Panc1 (cell line): ENCODE measurements at regions not wholly inside any gene's neighbourhood (a gene's known extent, or its start where the extent isn't known, plus 50 kb on each side); places are given as distances from the start of the nearest gene placed in this dataset.

Source experiments
- ATAC-seq: fragments of 200-7000 bp; cut with Tn5 transposase; 2 replicates; pipeline ENCODE4 v1.9.1; 2020; ENCODE audit warnings: mild to moderate bottlenecking, moderate library complexity
- BruUV-seq: library from RNA; stranded (reverse); fragments of 400-500 nt; replicated peaks from 2 replicates; lab custom pipeline; 2021; lab: Mats Ljungman, UMichigan
- CTCF ChIA-PET: fragments of 300-600 bp; sonication (Branson Sonifier 250); formaldehyde crosslinking; loops from one replicate; lab custom pipeline; 2022; ENCODE audit warnings: antibody characterized with exemption; lab: Charles Lee
- POLR2A ChIA-PET: fragments of 300-600 bp; sonication (Branson Sonifier 250); formaldehyde crosslinking; loops from one replicate; lab custom pipeline; 2022; ENCODE audit warnings: antibody characterized with exemption; lab: Charles Lee
- DNase-seq: peaks from one replicate; pipeline ENCODE4 v3.0.0-alpha.2; 2010; ENCODE audit warnings: low read depth, low spot score
- H3K27ac ChIP-seq: 2 replicates; pipeline ENCODE4 v1.5.1; 2011; ENCODE audit warnings: mild to moderate bottlenecking, low read length, inconsistent platforms
- H3K27me3 ChIP-seq: fragments of 200-500 bp; sonication (Bioruptor generic); 2 replicates; pipeline ENCODE4 v1.6.0; 2014; ENCODE audit warnings: low read length, inconsistent platforms; ENCODE audit not compliant: control insufficient read depth, insufficient read depth
- H3K36me3 ChIP-seq: fragments of 200-500 bp; sonication (Bioruptor generic); 2 replicates; pipeline ENCODE4 v1.5.1; 2014; ENCODE audit warnings: inconsistent platforms, mild to moderate bottlenecking, low read length, moderate library complexity; ENCODE audit not compliant: control insufficient read depth, insufficient read depth
- H3K4me1 ChIP-seq: 2 replicates; pipeline ENCODE4 v1.5.1; 2011; ENCODE audit warnings: inconsistent platforms, mild to moderate bottlenecking, low read length, moderate library complexity; ENCODE audit not compliant: control insufficient read depth, insufficient read depth
- H3K4me3 ChIP-seq, 2 experiments: 2 replicates each; pipeline ENCODE4 v1.5.1; 2011 to 2012; ENCODE audit warnings: low read depth in 2 of 2, low read length in 2 of 2, mild to moderate bottlenecking in 2 of 2, inconsistent platforms in 1 of 2, moderate library complexity in 1 of 2
- H3K9me3 ChIP-seq: fragments of 200-500 bp; sonication (Bioruptor generic); 2 replicates; pipeline ENCODE4 v1.5.1; 2014; ENCODE audit warnings: low read depth, mild to moderate bottlenecking, inconsistent platforms, low read length, moderate library complexity; ENCODE audit not compliant: control insufficient read depth, insufficient read depth
- POLR2AphosphoS5 ChIP-seq: IDR thresholded peaks from 2 replicates; pipeline ENCODE4 v1.6.1; 2012; ENCODE audit warnings: mild to moderate bottlenecking, low read depth, low read length, moderate library complexity
- REST ChIP-seq, 2 experiments: IDR thresholded peaks; 2 replicates each; pipeline ENCODE4 v1.6.1; 2011 to 2012; ENCODE audit warnings: low read depth in 2 of 2, control low read depth in 1 of 2, low read length in 1 of 2, mild to moderate bottlenecking in 1 of 2, moderate library complexity in 1 of 2; ENCODE audit not compliant: insufficient read depth in 1 of 2
- SIN3A ChIP-seq: IDR thresholded peaks from 2 replicates; pipeline ENCODE4 v1.6.1; 2012; ENCODE audit warnings: low read depth, mild to moderate bottlenecking, low read length, moderate library complexity, borderline replicate concordance; ENCODE audit not compliant: insufficient read depth
- TCF7L2 ChIP-seq: IDR thresholded peaks from 2 replicates; pipeline ENCODE4 v1.6.1; 2011; ENCODE audit warnings: mild to moderate bottlenecking, low read depth, low read length, inconsistent platforms
- in situ Hi-C: cut with HindIII; loops from 2 replicates; pipeline ENCODE4 v1.10.0; 2016; ENCODE audit warnings: low sequenced_read_pairs, low pct_unique_long_range_greater_than_20kb
- intact Hi-C: fragments of 100-400 bp; cut with micrococcal nuclease; formaldehyde crosslinking; loops from one replicate; pipeline ENCODE4 v1.10.0; 2022; ENCODE audit not compliant: unreplicated experiment
- TF ChIP-seq, protein P1 (sequence below): fragments of 450-650 bp; IDR thresholded peaks from 2 replicates; pipeline ENCODE4 v1.5.1; 2017; ENCODE audit warnings: mild to moderate bottlenecking

DNA sequence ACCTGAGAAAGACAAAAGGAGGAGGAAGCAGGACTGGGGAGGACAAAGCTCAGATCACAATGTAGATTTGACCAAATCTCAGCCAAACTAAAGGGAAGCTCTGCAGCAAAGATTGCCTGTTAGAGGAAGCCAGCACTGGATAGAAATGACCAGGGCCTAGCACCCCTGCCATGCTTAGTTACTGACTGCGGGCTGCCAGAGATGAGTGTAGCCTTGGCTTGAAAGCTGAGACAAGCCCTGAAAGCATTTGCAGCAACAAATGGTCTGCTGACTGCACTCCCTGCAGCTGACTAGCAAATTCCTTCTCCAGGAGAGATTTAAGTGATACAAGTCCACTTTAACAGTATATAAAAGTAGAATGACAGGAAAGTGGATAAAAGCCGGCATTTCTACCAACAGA, 140.9 kb upstream of the CRIM1 start:
- BruUV-seq = no TSS peak
- TF ChIP-seq REST (IDR thresholded peaks at IDR 0.05; ENCODE audit: insufficient read depth in 1 of 2, low read depth in 2 of 2, low read length in 1 of 2) = no peak
- Histone ChIP-seq H3K4me3 (no peak overlapping the region), H3K4me1 (no peaks in the 10 kb centered on the region), H3K36me3 (no peaks in the 10 kb centered on the region), H3K9me3 (peaks cover 4% of the 10 kb centered on the region; the same call in 1 of the 2 replicates), H3K27me3 (no peaks in the 10 kb centered on the region), H3K27ac (no peak overlapping the region)
- ChIA-PET CTCF (no interaction called here), POLR2A (no interaction called here)
- DNase-seq (no peak), ATAC-seq (no peak)
- intact Hi-C loops (no loop called here), in situ Hi-C loops (no loop called here)

DNA sequence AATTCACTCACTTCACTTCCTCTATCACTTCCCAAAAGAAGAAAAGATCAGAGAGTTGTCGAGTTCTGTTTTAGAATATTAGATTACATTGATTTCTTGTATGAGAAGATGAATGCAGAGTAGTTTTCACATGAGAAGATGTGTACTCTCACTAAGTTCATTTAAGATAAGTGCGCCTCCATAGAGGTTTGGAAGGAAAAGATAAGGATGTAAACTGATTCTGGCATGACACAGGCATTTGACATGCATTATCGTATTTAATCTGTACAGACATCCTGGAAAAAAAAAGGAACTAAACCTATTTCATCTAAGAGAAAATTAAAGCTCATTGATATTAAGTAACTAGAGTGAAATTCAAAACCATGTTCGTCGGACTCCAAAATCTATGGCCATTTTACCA, 152.2 kb upstream of the CRIM1 start:
- ChIA-PET POLR2A (no interaction called here), CTCF (no interaction called here)
- no peak overlapping the region for H3K4me3 ChIP-seq
- DNase-seq = no peak
- H3K4me1 ChIP-seq = no peaks in the 10 kb centered on the region
- H3K27ac ChIP-seq = no peak overlapping the region
- no peaks in the 10 kb centered on the region for H3K9me3 ChIP-seq
- TF ChIP-seq SIN3A (no peak), TCF7L2 (no peak), REST (IDR thresholded peaks at IDR 0.05; ENCODE audit: insufficient read depth in 1 of 2, low read depth in 2 of 2, low read length in 1 of 2) (no peak), POLR2AphosphoS5 (no peak)
- TF ChIP-seq, protein P1, sequence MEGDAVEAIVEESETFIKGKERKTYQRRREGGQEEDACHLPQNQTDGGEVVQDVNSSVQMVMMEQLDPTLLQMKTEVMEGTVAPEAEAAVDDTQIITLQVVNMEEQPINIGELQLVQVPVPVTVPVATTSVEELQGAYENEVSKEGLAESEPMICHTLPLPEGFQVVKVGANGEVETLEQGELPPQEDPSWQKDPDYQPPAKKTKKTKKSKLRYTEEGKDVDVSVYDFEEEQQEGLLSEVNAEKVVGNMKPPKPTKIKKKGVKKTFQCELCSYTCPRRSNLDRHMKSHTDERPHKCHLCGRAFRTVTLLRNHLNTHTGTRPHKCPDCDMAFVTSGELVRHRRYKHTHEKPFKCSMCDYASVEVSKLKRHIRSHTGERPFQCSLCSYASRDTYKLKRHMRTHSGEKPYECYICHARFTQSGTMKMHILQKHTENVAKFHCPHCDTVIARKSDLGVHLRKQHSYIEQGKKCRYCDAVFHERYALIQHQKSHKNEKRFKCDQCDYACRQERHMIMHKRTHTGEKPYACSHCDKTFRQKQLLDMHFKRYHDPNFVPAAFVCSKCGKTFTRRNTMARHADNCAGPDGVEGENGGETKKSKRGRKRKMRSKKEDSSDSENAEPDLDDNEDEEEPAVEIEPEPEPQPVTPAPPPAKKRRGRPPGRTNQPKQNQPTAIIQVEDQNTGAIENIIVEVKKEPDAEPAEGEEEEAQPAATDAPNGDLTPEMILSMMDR = no peak
- in situ Hi-C loops = no loop called here
- intact Hi-C loops = no loop called here
- BruUV-seq = no TSS peak
- no peak for ATAC-seq
- no peaks in the 10 kb centered on the region for H3K36me3 ChIP-seq
- H3K27me3 ChIP-seq = no peaks in the 10 kb centered on the region
